ENCODE measurements at regions not wholly inside any gene's neighbourhood (a gene's known extent, or its start where the extent isn't known, plus 50 kb on each side); places are given as distances from the start of the nearest gene placed in this dataset.

GRCh38 chr3:113094337-113095221 is 103.8 kb downstream of the GTPBP8 start:
- no peak for DNase-seq (ENCODE audit: low read depth)
- H3K4me3 ChIP-seq (ENCODE audit: low read length), result no peak overlapping the region
- no peak for TF ChIP-seq CTCF (conservative IDR thresholded peaks at IDR 0.05; ENCODE audit: low read length)

- no peak for TF ChIP-seq CTCF (conservative IDR thresholded peaks at IDR 0.05; ENCODE audit: low read length)
- DNase-seq (ENCODE audit: low read depth), result peak; percentile 61
- no peak overlapping the region for H3K4me3 ChIP-seq (ENCODE audit: low read length)
Observed at GRCh38 chr3:113096188-113096892, 105.6 kb downstream of the GTPBP8 start.

- TF ChIP-seq CTCF (conservative IDR thresholded peaks at IDR 0.05; ENCODE audit: low read length), result no peak
- peak; percentile 92 for DNase-seq (ENCODE audit: low read depth)
- H3K4me3 ChIP-seq (ENCODE audit: low read length), result no peak overlapping the region
Observed at GRCh38 chr3:113097960-113098447, 107.2 kb downstream of the GTPBP8 start.

- no peak overlapping the region for H3K4me3 ChIP-seq (ENCODE audit: low read length)
- DNase-seq (ENCODE audit: low read depth), result no peak
- TF ChIP-seq CTCF (conservative IDR thresholded peaks at IDR 0.05; ENCODE audit: low read length), result no peak
Observed at GRCh38 chr3:113100063-113100462, 109.3 kb downstream of the GTPBP8 start.

GRCh38 chr3:113103588-113103987 is 107.8 kb upstream of the BOC start:
- no peak for TF ChIP-seq CTCF (conservative IDR thresholded peaks at IDR 0.05; ENCODE audit: low read length)
- no peak for DNase-seq (ENCODE audit: low read depth)
- H3K4me3 ChIP-seq (ENCODE audit: low read length), result no peak overlapping the region

- H3K4me3 ChIP-seq (ENCODE audit: low read length), result no peak overlapping the region
- no peak for TF ChIP-seq CTCF (conservative IDR thresholded peaks at IDR 0.05; ENCODE audit: low read length)
- no peak for DNase-seq (ENCODE audit: low read depth)
Observed at GRCh38 chr3:113104357-113105092, 106.8 kb upstream of the BOC start.

Data from AG10803 (cell line).